ENCODE measurements at regions not wholly inside any gene's neighbourhood (a gene's known extent, or its start where the extent isn't known, plus 50 kb on each side); places are given as distances from the start of the nearest gene placed in this dataset.
"Not testable (repeated sequence)": the region's sequence is repeated elsewhere in the genome, so short reads cannot be mapped to it uniquely, and the experiment has no call there.

GRCh38 chr10:87306681-87307080, 50.9 kb upstream of the NUTM2D start:
- H3K4me2 ChIP-seq (ENCODE audit: insufficient read depth, low read length); BruUV-seq (replicated peaks); H2AFZ ChIP-seq (ENCODE audit: low read depth, low read length); in situ Hi-C loops (cut with MboI); CTCF ChIA-PET (ENCODE audit: low intra/inter-chr PET ratio); POLR2A ChIA-PET; H3K27ac ChIP-seq (ENCODE audit: extremely low read depth, low read depth, low read length); H3K79me2 ChIP-seq (ENCODE audit: control insufficient read depth, insufficient read depth, low read length); DNase-seq (ENCODE audit: extremely low read depth in 1 of 4, low spot score in 3 of 4); H3K36me3 ChIP-seq (ENCODE audit: control insufficient read depth, insufficient read depth, low read length); H3K9me1 ChIP-seq (ENCODE audit: control insufficient read depth, insufficient read depth, low read length); H3K4me3 ChIP-seq; ATAC-seq; intact Hi-C loops (cut with micrococcal nuclease); H4K20me1 ChIP-seq (replicated peaks; ENCODE audit: control insufficient read depth, insufficient read depth, low read length); H3K4me1 ChIP-seq (replicated peaks in 1 of 2; ENCODE audit: control insufficient read depth in 2 of 2, insufficient read depth in 2 of 2, low read length in 2 of 2); H3K9ac ChIP-seq (ENCODE audit: insufficient read depth in 1 of 2, low read depth in 2 of 2, low read length in 2 of 2); H3K27me3 ChIP-seq (ENCODE audit: control insufficient read depth in 2 of 2, insufficient read depth in 2 of 2, low read length in 2 of 2); FAIRE-seq; H3K9me3 ChIP-seq (replicated peaks; ENCODE audit: control insufficient read depth, insufficient read depth, low read depth, low read length): not testable (repeated sequence)
- no CpG with 5 or more reads among the region's 4 CpGs for WGBS (ENCODE audit: insufficient coverage, low coverage, missing lambda C conversion rate)
